ENCODE measurements at regions not wholly inside any gene's neighbourhood (a gene's known extent, or its start where the extent isn't known, plus 50 kb on each side); places are given as distances from the start of the nearest gene placed in this dataset.

DNA sequence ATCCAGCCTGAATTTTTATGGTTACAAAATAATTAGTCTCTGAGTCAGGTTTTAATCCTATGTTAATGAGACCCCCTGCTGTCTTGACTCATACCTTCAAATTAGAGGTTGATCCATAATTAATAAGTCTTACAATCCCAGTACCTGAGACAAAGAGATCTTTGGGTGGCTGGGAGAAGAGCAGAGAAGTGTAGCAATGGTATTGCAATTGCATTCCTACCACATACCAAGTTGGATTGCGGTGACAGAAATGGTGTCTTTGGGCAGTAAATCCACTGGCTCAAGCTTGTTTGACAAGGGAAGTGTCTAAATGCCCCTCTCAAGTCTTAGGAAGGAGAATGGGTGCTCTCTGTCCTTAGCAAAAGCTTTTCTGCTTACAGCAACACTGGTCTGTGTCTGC, 150.4 kb downstream of the BTBD3 start:
- no peak for TF ChIP-seq EZH2 (IDR thresholded peaks at IDR 0.05; ENCODE audit: borderline replicate concordance, insufficient read depth, low read depth, low read length, poor library complexity, severe bottlenecking)
- TF ChIP-seq, protein P1, sequence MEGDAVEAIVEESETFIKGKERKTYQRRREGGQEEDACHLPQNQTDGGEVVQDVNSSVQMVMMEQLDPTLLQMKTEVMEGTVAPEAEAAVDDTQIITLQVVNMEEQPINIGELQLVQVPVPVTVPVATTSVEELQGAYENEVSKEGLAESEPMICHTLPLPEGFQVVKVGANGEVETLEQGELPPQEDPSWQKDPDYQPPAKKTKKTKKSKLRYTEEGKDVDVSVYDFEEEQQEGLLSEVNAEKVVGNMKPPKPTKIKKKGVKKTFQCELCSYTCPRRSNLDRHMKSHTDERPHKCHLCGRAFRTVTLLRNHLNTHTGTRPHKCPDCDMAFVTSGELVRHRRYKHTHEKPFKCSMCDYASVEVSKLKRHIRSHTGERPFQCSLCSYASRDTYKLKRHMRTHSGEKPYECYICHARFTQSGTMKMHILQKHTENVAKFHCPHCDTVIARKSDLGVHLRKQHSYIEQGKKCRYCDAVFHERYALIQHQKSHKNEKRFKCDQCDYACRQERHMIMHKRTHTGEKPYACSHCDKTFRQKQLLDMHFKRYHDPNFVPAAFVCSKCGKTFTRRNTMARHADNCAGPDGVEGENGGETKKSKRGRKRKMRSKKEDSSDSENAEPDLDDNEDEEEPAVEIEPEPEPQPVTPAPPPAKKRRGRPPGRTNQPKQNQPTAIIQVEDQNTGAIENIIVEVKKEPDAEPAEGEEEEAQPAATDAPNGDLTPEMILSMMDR (IDR thresholded peaks at IDR 0.05), result no peak

Measured in B cell (primary cell).